SK-N-SH (cell line): ENCODE measurements at regions not wholly inside any gene's neighbourhood (a gene's known extent, or its start where the extent isn't known, plus 50 kb on each side); places are given as distances from the start of the nearest gene placed in this dataset.

ENCODE experiments used
- CTCF ChIA-PET: fragments of 300-600, 350-600 bp; formaldehyde crosslinking; extraction: SDS; loops from one replicate; lab custom pipeline; 2021; lab: Yijun Ruan, JAX
- POLR2A ChIA-PET: fragments of 350-600 bp; sonication (Branson Sonifier 250); formaldehyde crosslinking; extraction: SDS; loops from one replicate; lab custom pipeline; 2020; ENCODE audit warnings: antibody characterized with exemption, inconsistent platforms; lab: Yijun Ruan, JAX
- DNase-seq: peaks from one replicate; pipeline ENCODE4 v3.0.0; 2012
- H2AFZ ChIP-seq: fragments of 200-600 bp; sonication (generic); 2 replicates; pipeline ENCODE4 v1.8.1; 2016; ENCODE audit warnings: antibody characterized with exemption, mild to moderate bottlenecking, low read depth
- H3F3A ChIP-seq: fragments of 200-600 bp; sonication (generic); replicated peaks from 2 replicates; pipeline ENCODE3; 2016; ENCODE audit warnings: antibody characterized with exemption, mild to moderate bottlenecking; ENCODE audit not compliant: insufficient read depth
- H3K27ac ChIP-seq, 2 experiments: fragments of 200-500 bp in 1 of 2; fragments of 200-600 bp in 1 of 2; sonication (Bioruptor generic) in 1 of 2; sonication (generic), shearing (Covaris generic) in 1 of 2; 2 replicates each; pipeline versions ENCODE4 v1.5.1 to v1.6.1; 2014 to 2016; ENCODE audit warnings: low read depth in 2 of 2, inconsistent platforms in 1 of 2, low read length in 1 of 2, mild to moderate bottlenecking in 1 of 2, mixed read lengths in 1 of 2
- H3K27me3 ChIP-seq: fragments of 200-600 bp; sonication (generic), shearing (Covaris generic); 2 replicates; pipeline ENCODE4 v1.6.1; 2016; ENCODE audit warnings: mixed run types; ENCODE audit not compliant: insufficient read depth
- H3K36me3 ChIP-seq, 2 experiments: fragments of 200-500 bp in 1 of 2; fragments of 200-600 bp in 1 of 2; sonication (Bioruptor generic) in 1 of 2; sonication (generic) in 1 of 2; replicated peaks in 1 of 2; 2 replicates each; pipeline versions ENCODE3 to v1.5.1; 2014 to 2016; ENCODE audit warnings: low read length in 1 of 2, mild to moderate bottlenecking in 1 of 2; ENCODE audit not compliant: insufficient read depth in 2 of 2, control insufficient read depth in 1 of 2
- H3K4me1 ChIP-seq, 2 experiments: fragments of 200-500 bp in 1 of 2; fragments of 200-600 bp in 1 of 2; sonication (Bioruptor generic) in 1 of 2; sonication (generic), shearing (Covaris generic) in 1 of 2; 2 replicates each; pipeline versions ENCODE4 v1.5.1 to v1.6.1; 2014 to 2016; ENCODE audit warnings: low read depth in 1 of 2, low read length in 1 of 2, mixed run types in 1 of 2; ENCODE audit not compliant: insufficient read depth in 2 of 2, control insufficient read depth in 1 of 2
- H3K4me2 ChIP-seq: fragments of 200-600 bp; sonication (generic), shearing (Covaris generic); 2 replicates; pipeline ENCODE4 v1.6.1; 2017; ENCODE audit warnings: mixed run types
- H3K4me3 ChIP-seq, 2 experiments: fragments of 200-500 bp in 1 of 2; fragments of 200-600 bp in 1 of 2; sonication (Bioruptor generic) in 1 of 2; sonication (generic), shearing (Covaris generic) in 1 of 2; 2 replicates each; pipeline versions ENCODE4 v1.5.1 to v1.8.1; 2014 to 2016; ENCODE audit warnings: low read depth in 2 of 2, inconsistent platforms in 1 of 2, low read length in 1 of 2, mild to moderate bottlenecking in 1 of 2, mixed read lengths in 1 of 2, moderate library complexity in 1 of 2
- H3K79me2 ChIP-seq: fragments of 200-600 bp; sonication (generic); 2 replicates; pipeline ENCODE4 v1.8.1; 2017; ENCODE audit warnings: mild to moderate bottlenecking; ENCODE audit not compliant: insufficient read depth
- H3K9ac ChIP-seq: fragments of 200-600 bp; sonication (generic); 2 replicates; pipeline ENCODE4 v1.6.1; 2017; ENCODE audit warnings: mixed run types
- H3K9me2 ChIP-seq: fragments of 200-600 bp; sonication (generic); 2 replicates; pipeline ENCODE4 v1.6.1; 2017; ENCODE audit warnings: mixed run types
- H3K9me3 ChIP-seq: fragments of 200-600 bp; sonication (generic); 2 replicates; pipeline ENCODE4 v1.6.1; 2017; ENCODE audit warnings: mixed run types, mild to moderate bottlenecking, moderate library complexity
- H4K20me1 ChIP-seq: fragments of 200-600 bp; sonication (generic); 2 replicates; pipeline ENCODE4 v1.6.1; 2017; ENCODE audit warnings: mild to moderate bottlenecking, mixed run types; ENCODE audit not compliant: insufficient read depth
- CHD2 ChIP-seq: fragments of 150-350 bp; IDR thresholded peaks from 2 replicates; pipeline ENCODE4 v1.6.1; 2018; ENCODE audit warnings: low read length; ENCODE audit not compliant: partially characterized antibody
- EP300 ChIP-seq, 2 experiments: IDR thresholded peaks; 2 replicates each; pipeline versions ENCODE4 v1.4.0 to v1.6.1; 2012; ENCODE audit warnings: borderline replicate concordance in 1 of 2, low read depth in 1 of 2, low read length in 1 of 2
- FOXJ3 ChIP-seq: sonication (generic); formaldehyde crosslinking; IDR thresholded peaks from 2 replicates; pipeline ENCODE4 v1.5.1; 2020; ENCODE audit warnings: mild to moderate bottlenecking, missing genetic modification reagents
- GABPA ChIP-seq: IDR thresholded peaks from 2 replicates; pipeline ENCODE4 v1.4.0; 2012; ENCODE audit warnings: low read depth, mild to moderate bottlenecking
- JUND ChIP-seq: IDR thresholded peaks from 2 replicates; pipeline ENCODE4 v1.4.0; 2012
- MEF2A ChIP-seq: IDR thresholded peaks from 2 replicates; pipeline ENCODE4 v1.4.0; 2012; ENCODE audit warnings: low read depth, borderline replicate concordance
- MXI1 ChIP-seq: IDR thresholded peaks from 2 replicates; pipeline ENCODE4 v1.6.1; 2012; ENCODE audit warnings: mild to moderate bottlenecking, low read depth, low read length, improper control_type of control experiment
- NFIC ChIP-seq: IDR thresholded peaks from 2 replicates; pipeline ENCODE4 v1.4.0; 2012; ENCODE audit warnings: borderline replicate concordance
- RCOR1 ChIP-seq: fragments of 150-350 bp; IDR thresholded peaks from 2 replicates; pipeline ENCODE4 v1.6.1; 2017; ENCODE audit warnings: antibody characterized with exemption, low read length
- RFX5 ChIP-seq: IDR thresholded peaks from 2 replicates; pipeline ENCODE4 v1.6.1; 2012; ENCODE audit warnings: mild to moderate bottlenecking, improper control_type of control experiment, low read length
- RXRA ChIP-seq: IDR thresholded peaks from 2 replicates; pipeline ENCODE4 v1.4.0; 2012; ENCODE audit warnings: low read depth, mild to moderate bottlenecking, borderline replicate concordance
- SIN3A ChIP-seq: IDR thresholded peaks from 2 replicates; pipeline ENCODE4 v1.6.1; 2012; ENCODE audit warnings: low read depth, mild to moderate bottlenecking, low read length, moderate library complexity, borderline replicate concordance
- SMC3 ChIP-seq: IDR thresholded peaks from 2 replicates; pipeline ENCODE4 v1.6.1; 2012; ENCODE audit warnings: low read depth, low read length, improper control_type of control experiment
- USF2 ChIP-seq: fragments of 150-350 bp; IDR thresholded peaks from 2 replicates; pipeline ENCODE4 v1.6.1; 2017; ENCODE audit warnings: antibody characterized with exemption, low read length, low read depth, borderline replicate concordance
- YY1 ChIP-seq: IDR thresholded peaks from 2 replicates; pipeline ENCODE4 v1.4.0; 2012; ENCODE audit warnings: low read depth, mild to moderate bottlenecking
- ZBTB33 ChIP-seq: IDR thresholded peaks from 2 replicates; pipeline ENCODE4 v1.4.0; 2012; ENCODE audit warnings: low read depth, borderline replicate concordance
- WGBS: methylation state at CpG from one replicate; pipeline ENCODE4 v1.1.6; 2017; ENCODE audit warnings: low lambda C conversion rate; 5-methylcytosine and 5-hydroxymethylcytosine counted together
- TF ChIP-seq, protein P1 (sequence below): IDR thresholded peaks from 2 replicates; pipeline ENCODE4; 2012
- TF ChIP-seq, protein P2 (sequence below): IDR thresholded peaks from 2 replicates; pipeline ENCODE4 v1.6.1; 2012; ENCODE audit warnings: mild to moderate bottlenecking, low read depth, low read length, moderate library complexity
- TF ChIP-seq, protein P3 (sequence below): IDR thresholded peaks from 2 replicates; pipeline ENCODE4 v1.4.0; 2012; ENCODE audit warnings: low read depth, borderline replicate concordance
- TF ChIP-seq, protein P4 (sequence below): fragments of 150-350 bp; IDR thresholded peaks from 2 replicates; pipeline ENCODE4 v1.6.1; 2016; ENCODE audit warnings: mild to moderate bottlenecking, low read depth, low read length

DNA sequence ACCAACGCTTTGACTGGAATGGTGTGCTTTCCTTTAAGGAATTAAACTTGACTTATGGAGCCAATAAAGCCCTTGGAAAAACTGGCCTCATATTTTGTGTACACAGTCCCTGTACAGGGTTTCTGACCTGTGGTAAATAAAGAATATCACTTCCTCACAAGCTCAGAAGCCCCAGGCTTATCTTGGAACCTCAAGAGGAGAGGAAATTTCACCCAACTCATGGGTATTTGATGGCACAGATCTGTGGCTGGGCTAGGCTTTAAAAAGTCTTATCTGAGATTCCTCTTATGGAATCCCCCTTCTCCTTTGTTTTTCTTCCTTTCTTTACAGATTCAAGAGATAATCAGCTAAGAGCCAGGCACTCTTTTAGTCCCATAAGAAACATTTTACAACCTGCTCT is 89.3 kb upstream of the USP38 start:
- Histone ChIP-seq H3K27ac (no peak overlapping the region), H3F3A (no peaks in the 10 kb centered on the region), H3K4me3 (no peak overlapping the region), H4K20me1 (no peaks in the 10 kb centered on the region), H3K36me3 (no peaks in the 10 kb centered on the region), H3K4me2 (no peak overlapping the region), H3K9ac (no peak overlapping the region), H3K9me3 (no peaks in the 10 kb centered on the region), H2AFZ (no peak overlapping the region), H3K79me2 (no peaks in the 10 kb centered on the region), H3K4me1 (no peaks in the 10 kb centered on the region), H3K9me2 (no peaks in the 10 kb centered on the region), H3K27me3 (no peaks in the 10 kb centered on the region)
- TF ChIP-seq NFIC: no peak
- TF ChIP-seq ZBTB33: no peak
- TF ChIP-seq RXRA: no peak
- TF ChIP-seq FOXJ3 (CRISPR knock-in tag): no peak
- TF ChIP-seq CHD2: no peak
- TF ChIP-seq, protein P1, sequence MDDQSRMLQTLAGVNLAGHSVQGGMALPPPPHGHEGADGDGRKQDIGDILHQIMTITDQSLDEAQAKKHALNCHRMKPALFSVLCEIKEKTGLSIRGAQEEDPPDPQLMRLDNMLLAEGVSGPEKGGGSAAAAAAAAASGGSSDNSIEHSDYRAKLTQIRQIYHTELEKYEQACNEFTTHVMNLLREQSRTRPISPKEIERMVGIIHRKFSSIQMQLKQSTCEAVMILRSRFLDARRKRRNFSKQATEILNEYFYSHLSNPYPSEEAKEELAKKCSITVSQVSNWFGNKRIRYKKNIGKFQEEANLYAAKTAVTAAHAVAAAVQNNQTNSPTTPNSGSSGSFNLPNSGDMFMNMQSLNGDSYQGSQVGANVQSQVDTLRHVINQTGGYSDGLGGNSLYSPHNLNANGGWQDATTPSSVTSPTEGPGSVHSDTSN: no peak
- TF ChIP-seq, protein P2, sequence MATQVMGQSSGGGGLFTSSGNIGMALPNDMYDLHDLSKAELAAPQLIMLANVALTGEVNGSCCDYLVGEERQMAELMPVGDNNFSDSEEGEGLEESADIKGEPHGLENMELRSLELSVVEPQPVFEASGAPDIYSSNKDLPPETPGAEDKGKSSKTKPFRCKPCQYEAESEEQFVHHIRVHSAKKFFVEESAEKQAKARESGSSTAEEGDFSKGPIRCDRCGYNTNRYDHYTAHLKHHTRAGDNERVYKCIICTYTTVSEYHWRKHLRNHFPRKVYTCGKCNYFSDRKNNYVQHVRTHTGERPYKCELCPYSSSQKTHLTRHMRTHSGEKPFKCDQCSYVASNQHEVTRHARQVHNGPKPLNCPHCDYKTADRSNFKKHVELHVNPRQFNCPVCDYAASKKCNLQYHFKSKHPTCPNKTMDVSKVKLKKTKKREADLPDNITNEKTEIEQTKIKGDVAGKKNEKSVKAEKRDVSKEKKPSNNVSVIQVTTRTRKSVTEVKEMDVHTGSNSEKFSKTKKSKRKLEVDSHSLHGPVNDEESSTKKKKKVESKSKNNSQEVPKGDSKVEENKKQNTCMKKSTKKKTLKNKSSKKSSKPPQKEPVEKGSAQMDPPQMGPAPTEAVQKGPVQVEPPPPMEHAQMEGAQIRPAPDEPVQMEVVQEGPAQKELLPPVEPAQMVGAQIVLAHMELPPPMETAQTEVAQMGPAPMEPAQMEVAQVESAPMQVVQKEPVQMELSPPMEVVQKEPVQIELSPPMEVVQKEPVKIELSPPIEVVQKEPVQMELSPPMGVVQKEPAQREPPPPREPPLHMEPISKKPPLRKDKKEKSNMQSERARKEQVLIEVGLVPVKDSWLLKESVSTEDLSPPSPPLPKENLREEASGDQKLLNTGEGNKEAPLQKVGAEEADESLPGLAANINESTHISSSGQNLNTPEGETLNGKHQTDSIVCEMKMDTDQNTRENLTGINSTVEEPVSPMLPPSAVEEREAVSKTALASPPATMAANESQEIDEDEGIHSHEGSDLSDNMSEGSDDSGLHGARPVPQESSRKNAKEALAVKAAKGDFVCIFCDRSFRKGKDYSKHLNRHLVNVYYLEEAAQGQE: no peak
- TF ChIP-seq USF2: no peak
- TF ChIP-seq GABPA: no peak
- TF ChIP-seq YY1: no peak
- no peak for TF ChIP-seq RCOR1
- no peak for TF ChIP-seq RFX5
- no peak for TF ChIP-seq MEF2A
- TF ChIP-seq, protein P3, sequence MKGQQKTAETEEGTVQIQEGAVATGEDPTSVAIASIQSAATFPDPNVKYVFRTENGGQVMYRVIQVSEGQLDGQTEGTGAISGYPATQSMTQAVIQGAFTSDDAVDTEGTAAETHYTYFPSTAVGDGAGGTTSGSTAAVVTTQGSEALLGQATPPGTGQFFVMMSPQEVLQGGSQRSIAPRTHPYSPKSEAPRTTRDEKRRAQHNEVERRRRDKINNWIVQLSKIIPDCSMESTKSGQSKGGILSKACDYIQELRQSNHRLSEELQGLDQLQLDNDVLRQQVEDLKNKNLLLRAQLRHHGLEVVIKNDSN: no peak
- TF ChIP-seq SIN3A: no peak
- no peak for TF ChIP-seq MXI1
- TF ChIP-seq, protein P4, sequence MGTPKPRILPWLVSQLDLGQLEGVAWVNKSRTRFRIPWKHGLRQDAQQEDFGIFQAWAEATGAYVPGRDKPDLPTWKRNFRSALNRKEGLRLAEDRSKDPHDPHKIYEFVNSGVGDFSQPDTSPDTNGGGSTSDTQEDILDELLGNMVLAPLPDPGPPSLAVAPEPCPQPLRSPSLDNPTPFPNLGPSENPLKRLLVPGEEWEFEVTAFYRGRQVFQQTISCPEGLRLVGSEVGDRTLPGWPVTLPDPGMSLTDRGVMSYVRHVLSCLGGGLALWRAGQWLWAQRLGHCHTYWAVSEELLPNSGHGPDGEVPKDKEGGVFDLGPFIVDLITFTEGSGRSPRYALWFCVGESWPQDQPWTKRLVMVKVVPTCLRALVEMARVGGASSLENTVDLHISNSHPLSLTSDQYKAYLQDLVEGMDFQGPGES: no peak
- TF ChIP-seq SMC3: no peak
- TF ChIP-seq EP300 (IDR thresholded peaks at IDR 0.05; ENCODE audit: borderline replicate concordance in 1 of 2, low read depth in 1 of 2, low read length in 1 of 2): no peak
- TF ChIP-seq JUND: no peak
- CTCF ChIA-PET: interaction anchor here (0.7 to 1.5 kb wide), 2 partner anchors 9 to 1048 kb away, joined by 3 read pairs; no protein-coding TSS in a partner anchor
- POLR2A ChIA-PET: no interaction called here
- WGBS: 52% methylated on average over 1 of the region's 1 CpG
- DNase-seq: no peak
